Activated CD4-positive, CD25-positive, alpha-beta regulatory T cell treated with anti-CD3 and anti-CD28 coated beads, Interleukin-2, amount 50 U/mL, for 16 hours (primary cell): ENCODE measurements at regions not wholly inside any gene's neighbourhood (a gene's known extent, or its start where the extent isn't known, plus 50 kb on each side); places are given as distances from the start of the nearest gene placed in this dataset.

Experiments used
- DNase-seq: peaks from one replicate; pipeline ENCODE4 v3.0.0-alpha.2; 2020; ENCODE audit warnings: low read depth, low spot score

GRCh38 chr10:3858051-3858845 lies 73.2 kb upstream of the KLF6 start:
- DNase-seq = no peak

- no peak for DNase-seq
Measured at GRCh38 chr10:3857318-3857717, 72.3 kb upstream of the KLF6 start.

GRCh38 chr10:3856593-3856992 lies 71.6 kb upstream of the KLF6 start:
- no peak for DNase-seq

GRCh38 chr10:3853547-3854303 lies 68.7 kb upstream of the KLF6 start:
- no peak for DNase-seq

GRCh38 chr10:3853016-3853415 lies 68.0 kb upstream of the KLF6 start:
- DNase-seq = no peak

- DNase-seq = peak; percentile 61
Measured at GRCh38 chr10:3852147-3852904, 67.3 kb upstream of the KLF6 start.

- no peak for DNase-seq
Measured at GRCh38 chr10:3850999-3851937, 66.3 kb upstream of the KLF6 start.

- no peak for DNase-seq
Measured at GRCh38 chr10:3848775-3849635, 64.0 kb upstream of the KLF6 start.

- DNase-seq = no peak
Measured at GRCh38 chr10:3848005-3848774, 63.2 kb upstream of the KLF6 start.

GRCh38 chr10:3846736-3847135 lies 61.7 kb upstream of the KLF6 start:
- DNase-seq = no peak

- DNase-seq = no peak
Measured at GRCh38 chr10:3844491-3845025, 59.5 kb upstream of the KLF6 start.

GRCh38 chr10:3838460-3839437 lies 53.7 kb upstream of the KLF6 start:
- DNase-seq = no peak

- DNase-seq = no peak
Measured at GRCh38 chr10:3837647-3838459, 52.8 kb upstream of the KLF6 start.

GRCh38 chr10:3836222-3836820 lies 51.3 kb upstream of the KLF6 start:
- no peak for DNase-seq

GRCh38 chr10:3835770-3836169 lies 50.8 kb upstream of the KLF6 start:
- DNase-seq = no peak

GRCh38 chr10:3834947-3835346 lies 49.9 kb upstream of the KLF6 start:
- DNase-seq = no peak
